22Rv1 (cell line): ENCODE measurements at regions not wholly inside any gene's neighbourhood (a gene's known extent, or its start where the extent isn't known, plus 50 kb on each side); places are given as distances from the start of the nearest gene placed in this dataset.
"Not testable (repeated sequence)": the region's sequence is repeated elsewhere in the genome, so short reads cannot be mapped to it uniquely, and the experiment has no call there.

Source experiments
- H3K27ac ChIP-seq: fragments of 450-650 bp; 2 replicates; pipeline ENCODE4 v1.5.1; 2017

DNA sequence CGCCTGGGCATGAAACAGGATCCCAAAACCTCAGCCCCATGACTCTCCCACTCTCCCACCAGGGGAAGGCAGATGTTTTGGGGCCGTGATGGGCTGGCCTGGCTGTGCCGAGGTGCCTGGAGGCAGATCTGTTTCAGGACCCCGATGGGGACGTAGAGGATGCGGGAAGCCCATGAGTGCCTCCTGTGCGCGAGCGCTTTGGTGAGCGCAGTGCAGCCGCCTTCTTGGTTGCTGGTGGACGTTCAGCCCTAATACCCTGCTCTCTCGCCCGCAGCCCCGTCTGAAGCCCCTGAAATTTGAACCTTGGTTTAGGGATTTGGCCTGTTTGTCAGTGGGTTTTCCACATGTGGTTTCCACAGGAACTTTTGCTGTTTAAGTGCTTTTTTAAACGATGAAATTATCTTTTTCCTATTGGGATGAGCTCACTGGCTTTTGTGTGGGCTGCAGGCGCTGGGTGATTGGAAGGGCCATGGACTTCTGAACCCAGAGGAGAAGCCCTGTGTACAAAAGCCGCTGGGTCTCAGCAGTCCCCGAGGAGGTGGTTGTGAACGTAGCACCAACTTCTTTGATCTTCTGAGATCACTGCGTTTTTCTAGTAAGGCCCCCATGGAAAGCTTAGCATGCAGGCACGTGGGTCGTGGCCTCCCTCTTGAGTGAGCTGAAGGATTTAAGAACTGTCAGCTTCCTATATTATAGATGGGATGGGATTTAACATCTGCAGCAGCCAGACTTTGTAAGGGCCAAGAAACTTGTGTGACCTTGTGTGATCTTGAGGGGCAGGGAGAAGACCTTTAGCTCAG is 148.9 kb upstream of the ZNF469 start:
- H3K27ac ChIP-seq = not testable (repeated sequence)

DNA sequence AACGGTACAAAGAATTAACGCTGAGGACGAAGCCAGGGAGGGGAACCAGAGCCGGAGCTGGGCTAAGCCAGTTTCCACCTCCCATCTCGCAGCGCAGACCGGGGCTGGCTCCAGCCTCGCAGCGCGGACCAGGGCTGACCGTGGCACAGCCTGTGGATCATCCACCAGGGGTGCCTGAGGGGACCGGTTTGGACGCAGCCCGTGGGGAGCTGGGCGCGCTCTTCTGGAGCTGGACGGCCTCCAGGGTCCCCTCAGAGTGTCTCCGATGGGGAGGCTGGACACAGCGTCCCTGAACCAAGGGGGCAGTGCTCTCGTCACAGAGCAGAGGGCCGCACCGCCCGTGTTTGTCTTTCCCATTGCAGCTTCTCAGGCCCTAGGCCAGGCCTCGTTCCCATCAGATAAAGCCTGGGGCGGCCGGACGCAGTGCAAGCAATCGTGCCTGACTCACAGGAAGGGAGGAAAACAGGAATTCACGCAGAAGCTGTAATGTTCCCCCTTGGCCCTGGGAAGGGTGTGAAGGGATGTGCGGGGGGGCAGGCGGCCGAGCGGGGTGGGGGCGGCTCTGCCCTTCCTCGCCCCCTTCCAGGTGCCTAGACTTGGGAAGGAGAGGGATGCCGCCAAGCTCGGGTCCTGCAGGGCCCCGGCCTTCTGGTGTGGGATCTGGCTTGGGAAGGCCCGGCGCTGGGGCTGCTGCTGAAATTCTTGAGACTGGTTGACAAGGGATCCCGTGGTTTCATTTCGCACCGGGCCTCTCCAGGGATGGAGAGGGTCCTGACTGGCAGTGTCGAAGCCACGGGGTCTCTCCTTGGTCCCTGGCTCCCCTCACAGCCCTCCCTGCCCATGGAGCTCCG is 148.1 kb upstream of the ZNF469 start:
- not testable (repeated sequence) for H3K27ac ChIP-seq

- not testable (repeated sequence) for H3K27ac ChIP-seq
These were observed 147.1 kb upstream of the ZNF469 start for GRCh38 chr16:88235691-88236090.

GRCh38 chr16:88236229-88236628 is 146.5 kb upstream of the ZNF469 start:
- not testable (repeated sequence) for H3K27ac ChIP-seq

GRCh38 chr16:88237314-88237713 is 145.4 kb upstream of the ZNF469 start:
- H3K27ac ChIP-seq = not testable (repeated sequence)

- H3K27ac ChIP-seq = not testable (repeated sequence)
These were observed 144.9 kb upstream of the ZNF469 start for GRCh38 chr16:88237761-88238415.

GRCh38 chr16:88238732-88239274 is 144.0 kb upstream of the ZNF469 start:
- not testable (repeated sequence) for H3K27ac ChIP-seq

DNA sequence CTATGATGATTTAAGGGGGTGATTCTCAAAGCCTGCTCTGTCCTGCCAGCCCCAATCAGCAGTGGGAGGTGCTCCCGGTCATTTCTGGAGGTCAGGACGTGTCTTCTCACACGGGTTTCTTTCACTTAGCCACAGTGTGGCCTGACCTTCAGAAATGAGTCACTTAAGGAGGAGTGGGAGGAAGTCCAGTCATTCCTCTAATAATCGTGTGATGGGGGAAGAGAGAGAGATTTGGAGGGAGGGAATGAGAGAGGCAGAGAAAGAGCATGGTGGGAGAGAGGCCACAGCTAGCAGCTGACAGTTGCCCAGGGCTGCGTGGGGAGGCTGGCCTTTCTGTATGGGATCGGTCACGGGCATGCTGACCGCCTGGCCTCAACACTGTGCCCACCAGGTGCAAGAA is 142.6 kb upstream of the ZNF469 start:
- not testable (repeated sequence) for H3K27ac ChIP-seq

GRCh38 chr16:88240776-88241175 is 142.0 kb upstream of the ZNF469 start:
- H3K27ac ChIP-seq = not testable (repeated sequence)

GRCh38 chr16:88241404-88242311 is 141.1 kb upstream of the ZNF469 start:
- not testable (repeated sequence) for H3K27ac ChIP-seq

DNA sequence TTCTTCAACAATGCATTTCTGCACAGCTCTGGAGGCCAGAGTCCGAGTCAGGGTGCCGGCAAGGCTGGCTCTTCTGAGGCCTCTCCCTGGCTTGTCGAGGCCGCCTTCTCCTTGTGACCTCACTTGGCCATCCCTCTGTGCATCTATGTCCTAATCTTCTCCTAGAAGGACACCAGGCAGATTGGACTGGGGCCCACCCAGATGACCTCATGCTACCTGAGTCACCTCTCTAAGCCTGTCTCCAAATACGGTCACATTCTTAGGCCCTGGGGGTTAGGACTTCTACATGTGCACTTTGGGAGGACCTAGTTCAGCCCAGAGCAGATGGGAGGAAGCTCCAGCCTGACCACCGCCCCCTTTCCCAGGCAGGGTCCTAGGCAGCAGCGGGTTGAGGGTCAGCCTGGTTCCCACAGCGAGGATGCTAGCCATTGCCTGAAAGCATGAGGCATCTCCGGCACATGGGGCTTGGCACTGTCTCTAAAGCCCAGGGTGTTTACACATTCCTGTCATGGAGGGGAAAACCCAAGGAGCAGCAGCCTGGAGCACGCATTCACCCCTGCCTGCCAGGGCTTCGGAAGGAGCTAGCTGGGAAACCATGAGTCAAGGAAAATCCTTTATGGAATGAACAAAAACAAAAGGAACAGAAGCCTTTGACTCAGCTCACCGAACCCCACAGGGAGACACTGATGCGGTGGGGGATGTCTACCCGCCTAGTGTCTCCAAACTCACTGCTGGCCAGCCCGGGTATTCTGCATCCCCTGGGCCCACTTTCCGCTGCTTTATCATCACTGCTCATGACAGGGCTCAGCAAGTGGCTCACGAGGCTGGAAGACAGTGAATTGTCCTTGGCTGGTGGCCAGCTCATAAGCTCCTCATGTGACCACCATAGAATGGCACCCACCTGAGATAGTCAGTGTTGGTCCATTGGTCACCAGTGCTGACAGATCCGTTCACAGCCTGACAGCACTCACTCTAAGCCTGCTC is 140.2 kb upstream of the ZNF469 start:
- H3K27ac ChIP-seq = not testable (repeated sequence)

- H3K27ac ChIP-seq = not testable (repeated sequence)
These were observed 138.8 kb upstream of the ZNF469 start for GRCh38 chr16:88243921-88244320.

DNA sequence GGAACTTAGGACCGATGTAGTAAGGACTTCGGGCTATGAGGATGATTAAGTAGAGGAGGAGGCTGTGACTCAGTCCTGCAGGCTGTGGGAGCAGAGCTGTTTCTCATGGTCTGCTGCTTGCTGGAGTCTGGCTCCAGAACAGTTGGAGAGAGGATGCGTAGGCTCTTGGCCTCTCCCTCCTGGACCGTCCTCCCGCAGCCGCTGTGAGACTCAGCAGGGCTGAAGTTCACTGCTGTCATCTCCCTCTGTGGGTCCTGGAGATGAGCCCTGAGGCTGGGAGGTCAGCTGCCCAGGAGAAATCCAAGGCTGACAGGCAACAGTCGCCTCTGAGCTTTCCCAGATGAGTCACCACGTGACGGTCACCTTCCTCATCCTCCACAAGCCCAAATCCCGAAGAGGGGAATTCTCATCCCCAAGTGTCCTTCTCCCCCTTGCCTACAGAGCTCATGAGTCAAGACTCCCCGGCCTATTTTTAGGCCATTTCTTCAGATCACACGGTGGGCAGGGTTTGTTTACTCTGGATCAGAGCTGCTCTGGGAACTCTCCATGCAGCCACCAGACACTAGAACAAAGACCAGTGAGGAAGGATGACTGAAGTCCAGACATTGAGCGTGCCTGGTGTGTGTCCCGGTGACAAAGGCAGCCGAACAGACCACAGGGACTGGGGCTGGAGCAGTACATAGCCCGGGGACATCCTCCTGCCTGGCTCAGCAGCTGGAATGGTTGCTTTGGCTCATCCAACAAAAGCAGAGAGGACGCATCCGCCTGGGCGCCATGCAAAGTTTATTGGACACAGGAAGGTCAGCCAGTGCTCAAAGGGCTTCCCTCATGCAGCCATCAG is 137.3 kb upstream of the ZNF469 start:
- not testable (repeated sequence) for H3K27ac ChIP-seq

DNA sequence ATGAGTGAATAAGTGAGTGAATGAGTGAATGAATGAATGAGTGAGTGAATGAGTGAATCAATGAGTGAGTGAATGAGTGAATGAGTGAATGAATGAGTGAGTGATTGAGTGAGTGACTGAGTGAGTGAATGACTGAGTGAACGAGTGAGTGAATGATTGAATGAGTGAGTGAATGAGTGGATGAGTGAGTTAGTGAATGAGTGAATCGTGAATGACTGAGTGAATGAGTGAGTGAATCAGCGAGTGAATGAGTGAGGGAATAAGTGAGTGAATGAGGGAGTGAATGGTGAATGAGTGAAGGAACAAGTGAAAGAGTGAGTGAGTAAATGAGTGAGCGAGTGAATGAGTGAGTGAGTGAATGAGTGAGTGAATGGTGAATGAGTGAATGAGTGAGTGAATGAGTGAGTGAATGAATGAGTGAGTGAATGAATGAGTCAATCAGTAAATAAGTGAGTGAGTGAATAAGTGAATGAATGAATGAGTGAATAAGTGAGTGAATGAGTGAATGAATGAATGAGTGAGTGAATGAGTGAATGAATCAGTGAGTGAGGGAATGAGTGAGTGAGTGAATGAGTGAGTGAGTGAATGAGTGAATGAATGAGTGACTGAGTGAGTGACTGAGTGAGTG is 135.7 kb upstream of the ZNF469 start:
- not testable (repeated sequence) for H3K27ac ChIP-seq

DNA sequence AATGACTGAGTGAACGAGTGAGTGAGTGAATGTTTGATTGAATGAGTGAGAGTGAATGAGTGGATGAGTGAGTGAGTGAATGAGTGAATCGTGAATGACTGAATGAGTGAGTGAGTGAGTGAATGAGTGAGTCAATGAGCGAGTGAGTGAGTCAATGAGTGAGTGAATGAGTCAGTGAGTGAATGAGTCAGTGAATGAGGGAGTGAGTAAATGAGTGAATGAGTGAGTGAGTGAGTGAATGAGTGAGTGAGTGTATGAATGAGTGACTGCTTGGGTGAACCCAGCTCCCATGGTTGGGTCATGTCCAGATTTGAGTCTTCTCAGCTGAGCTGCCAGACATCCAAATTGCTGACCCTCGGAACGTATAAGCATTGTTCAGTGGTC is 135.2 kb upstream of the ZNF469 start:
- H3K27ac ChIP-seq = not testable (repeated sequence)

GRCh38 chr16:88248761-88249160 is 134.0 kb upstream of the ZNF469 start:
- not testable (repeated sequence) for H3K27ac ChIP-seq

DNA sequence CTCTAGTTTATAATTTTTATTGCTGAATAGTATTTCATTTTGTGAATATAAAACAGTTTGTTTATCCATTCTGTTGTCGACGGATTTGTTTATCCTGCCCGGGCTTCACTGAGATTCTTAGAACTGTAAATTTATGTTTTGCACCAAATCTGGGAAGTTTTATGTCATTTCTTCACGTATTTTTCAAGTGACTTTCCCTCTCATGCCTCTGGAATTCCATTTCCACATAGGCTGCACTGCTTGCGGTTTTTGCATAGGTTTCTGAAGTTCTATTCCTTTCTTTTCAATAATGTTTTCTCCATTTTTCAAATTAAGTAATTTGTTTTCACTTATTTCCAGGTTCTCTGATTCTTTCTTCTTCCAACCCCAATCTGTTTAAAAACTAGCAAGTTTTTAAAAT is 132.4 kb upstream of the ZNF469 start:
- H3K27ac ChIP-seq = not testable (repeated sequence)

GRCh38 chr16:88252057-88252794 is 130.5 kb upstream of the ZNF469 start:
- not testable (repeated sequence) for H3K27ac ChIP-seq
